ENCODE measurements at regions not wholly inside any gene's neighbourhood (a gene's known extent, or its start where the extent isn't known, plus 50 kb on each side); places are given as distances from the start of the nearest gene placed in this dataset.

DNA sequence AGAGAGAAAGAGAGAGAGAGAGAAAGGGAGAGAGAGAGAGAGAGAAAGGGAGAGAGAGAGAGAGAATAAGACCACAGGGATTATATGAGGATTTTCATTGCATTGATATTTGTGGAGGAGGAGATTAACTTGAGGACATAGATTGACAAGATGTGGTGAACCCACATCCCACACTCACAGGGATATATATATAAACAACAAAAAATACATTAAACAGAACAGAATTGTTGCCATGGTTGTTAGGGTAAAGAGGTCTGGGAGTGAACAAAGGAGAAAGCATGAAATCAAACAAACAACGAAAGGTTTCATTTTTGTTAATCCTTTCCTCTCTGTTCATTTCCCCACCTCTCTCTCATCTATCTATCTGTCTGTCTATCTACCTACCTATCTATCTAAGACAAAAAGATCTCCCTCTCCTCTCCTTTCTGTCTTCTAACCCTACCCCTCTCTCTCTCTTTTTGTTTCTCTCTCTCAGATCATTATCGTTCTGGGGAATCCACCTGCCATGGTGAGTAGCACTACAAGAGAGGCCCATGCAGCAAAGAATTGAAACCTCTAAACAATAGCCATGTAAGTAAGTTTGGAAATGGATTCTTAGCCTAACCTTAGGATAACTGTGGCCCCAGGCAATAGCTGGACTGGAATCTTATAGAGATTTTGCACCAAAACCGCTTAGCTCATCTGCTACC, 280.9 kb downstream of the RAP2B start:
- Histone ChIP-seq H3K36me3 (ENCODE audit: control insufficient read depth in 1 of 2, insufficient read depth in 2 of 2, low read length in 2 of 2) (no peaks in the 10 kb centered on the region), H4K91ac (ENCODE audit: low read depth, low read length) (no peak overlapping the region), H3K4me2 (ENCODE audit: low read length) (no peak overlapping the region), H2BK12ac (ENCODE audit: low read length) (no peak overlapping the region), H3K18ac (ENCODE audit: low read length) (no peak overlapping the region), H2AFZ (ENCODE audit: insufficient read depth, low read length, poor library complexity) (no peak overlapping the region), H2BK5ac (ENCODE audit: low read depth, low read length, poor library complexity) (no peak overlapping the region), H3K79me2 (ENCODE audit: control insufficient read depth, insufficient read depth, low read length, poor library complexity) (no peaks in the 10 kb centered on the region), H3K9ac (ENCODE audit: low read length) (no peak overlapping the region), H3K4me3 (ENCODE audit: low read depth, low read length) (no peak overlapping the region), H3K27me3 (ENCODE audit: insufficient read depth, low read length) (no peaks in the 10 kb centered on the region), H2AK5ac (ENCODE audit: low read length) (no peak overlapping the region), H3K79me1 (ENCODE audit: low read length) (no peaks in the 10 kb centered on the region), H3K27ac (ENCODE audit: low read depth, low read length) (no peak overlapping the region), H3K14ac (ENCODE audit: low read length) (no peak overlapping the region), H4K8ac (ENCODE audit: low read depth, low read length) (no peak overlapping the region), H2BK120ac (ENCODE audit: insufficient read depth, low read length, poor library complexity) (no peak overlapping the region), H3K9me3 (ENCODE audit: insufficient read depth, low read depth, low read length) (no peaks in the 10 kb centered on the region), H4K12ac (ENCODE audit: low read depth, low read length) (no peak overlapping the region), H3K4ac (ENCODE audit: low read depth, low read length) (no peak overlapping the region), H3K23ac (ENCODE audit: low read length) (no peak overlapping the region), H3K4me1 (ENCODE audit: control insufficient read depth in 1 of 2, insufficient read depth in 2 of 2, low read length in 2 of 2) (peaks cover 0 to 2% of the 10 kb centered on the region in 2 experiments)
- no CpG with 5 or more reads among the region's 3 CpGs for WGBS (ENCODE audit: extremely low coverage, insufficient coverage, insufficient read length)
- peak; percentile 3 to 33 for DNase-seq

DNA sequence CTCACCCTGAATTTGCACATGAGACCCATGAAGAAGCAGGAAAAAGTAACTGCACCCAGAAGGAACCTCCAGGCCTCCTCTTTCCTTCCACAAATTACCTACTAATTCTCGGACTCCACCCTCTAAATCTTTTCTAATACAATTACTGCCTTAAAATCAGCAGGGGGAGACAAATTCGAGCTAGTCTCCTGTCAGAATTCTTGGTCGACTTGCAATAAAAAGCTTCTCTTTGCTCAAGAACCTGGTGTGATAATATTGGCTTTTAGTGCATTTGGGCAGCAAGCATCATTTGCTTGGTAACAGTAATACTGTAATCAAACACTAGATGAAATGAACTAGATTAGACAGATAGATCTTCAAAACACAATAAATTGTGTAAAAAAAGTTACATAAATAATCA, 281.9 kb downstream of the RAP2B start:
- no CpG with 5 or more reads among the region's 3 CpGs for WGBS (ENCODE audit: extremely low coverage, insufficient coverage, insufficient read length)

DNA sequence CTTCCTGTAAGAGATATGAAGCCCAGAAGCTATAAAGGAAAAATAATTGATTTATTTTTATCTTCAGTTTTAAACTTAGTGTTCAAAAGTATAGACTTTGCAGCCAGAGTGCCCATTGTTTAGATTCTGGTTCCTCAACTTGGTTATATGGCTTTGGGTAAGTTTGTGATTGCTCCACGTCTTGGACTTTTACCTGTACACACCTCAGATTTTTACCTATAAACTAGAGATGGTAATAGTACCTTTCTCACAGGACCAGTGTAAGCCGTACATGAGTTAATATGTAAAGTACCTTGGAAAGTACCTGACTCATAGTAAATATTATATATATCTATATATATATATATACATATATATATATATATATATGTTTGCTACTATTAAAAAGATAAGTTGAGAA, 283.8 kb downstream of the RAP2B start:
- Histone ChIP-seq H2BK12ac (ENCODE audit: low read length) (no peak overlapping the region), H3K27me3 (ENCODE audit: insufficient read depth, low read length) (no peaks in the 10 kb centered on the region), H4K91ac (ENCODE audit: low read depth, low read length) (no peak overlapping the region), H4K8ac (ENCODE audit: low read depth, low read length) (no peak overlapping the region), H2BK5ac (ENCODE audit: low read depth, low read length, poor library complexity) (no peak overlapping the region), H4K12ac (ENCODE audit: low read depth, low read length) (no peak overlapping the region), H3K4me3 (ENCODE audit: low read depth, low read length) (no peak overlapping the region), H3K36me3 (ENCODE audit: control insufficient read depth in 1 of 2, insufficient read depth in 2 of 2, low read length in 2 of 2) (no peaks in the 10 kb centered on the region), H3K79me1 (ENCODE audit: low read length) (no peaks in the 10 kb centered on the region), H3K79me2 (ENCODE audit: control insufficient read depth, insufficient read depth, low read length, poor library complexity) (no peaks in the 10 kb centered on the region), H3K9me3 (ENCODE audit: insufficient read depth, low read depth, low read length) (no peaks in the 10 kb centered on the region), H3K23ac (ENCODE audit: low read length) (no peak overlapping the region), H3K18ac (ENCODE audit: low read length) (no peak overlapping the region), H3K27ac (ENCODE audit: low read depth, low read length) (no peak overlapping the region), H3K4ac (ENCODE audit: low read depth, low read length) (no peak overlapping the region), H3K9ac (ENCODE audit: low read length) (no peak overlapping the region), H2BK120ac (ENCODE audit: insufficient read depth, low read length, poor library complexity) (no peak overlapping the region), H2AFZ (ENCODE audit: insufficient read depth, low read length, poor library complexity) (no peak overlapping the region), H3K4me1 (ENCODE audit: control insufficient read depth in 1 of 2, insufficient read depth in 2 of 2, low read length in 2 of 2) (peaks cover 0 to 2% of the 10 kb centered on the region in 2 experiments), H3K4me2 (ENCODE audit: low read length) (no peak overlapping the region), H2AK5ac (ENCODE audit: low read length) (no peak overlapping the region), H3K14ac (ENCODE audit: low read length) (no peak overlapping the region)
- no peak for DNase-seq
- WGBS (ENCODE audit: extremely low coverage, insufficient coverage, insufficient read length): no CpG with 5 or more reads among the region's 2 CpGs

More for the DNA sequence above, 281.9 kb downstream of the RAP2B start:
- H3K9ac ChIP-seq (ENCODE audit: low read length): no peak overlapping the region
- no peak overlapping the region for H4K12ac ChIP-seq (ENCODE audit: low read depth, low read length)
- no peak overlapping the region for H3K4me3 ChIP-seq (ENCODE audit: low read depth, low read length)
- no peaks in the 10 kb centered on the region for H3K27me3 ChIP-seq (ENCODE audit: insufficient read depth, low read length)
- no peak overlapping the region for H2AFZ ChIP-seq (ENCODE audit: insufficient read depth, low read length, poor library complexity)
- no peak overlapping the region for H3K4me2 ChIP-seq (ENCODE audit: low read length)
- H2AK5ac ChIP-seq (ENCODE audit: low read length): no peak overlapping the region
- no peaks in the 10 kb centered on the region for H3K36me3 ChIP-seq (ENCODE audit: control insufficient read depth in 1 of 2, insufficient read depth in 2 of 2, low read length in 2 of 2)
- no peak overlapping the region for H3K18ac ChIP-seq (ENCODE audit: low read length)
- no peak overlapping the region for H4K91ac ChIP-seq (ENCODE audit: low read depth, low read length)
- no peak for DNase-seq
- no peak overlapping the region for H3K14ac ChIP-seq (ENCODE audit: low read length)
- no peak overlapping the region for H3K23ac ChIP-seq (ENCODE audit: low read length)
- H3K4me1 ChIP-seq (ENCODE audit: control insufficient read depth in 1 of 2, insufficient read depth in 2 of 2, low read length in 2 of 2): peaks cover 0 to 2% of the 10 kb centered on the region in 2 experiments
- no peak overlapping the region for H2BK12ac ChIP-seq (ENCODE audit: low read length)
- no peak overlapping the region for H3K4ac ChIP-seq (ENCODE audit: low read depth, low read length)
- H3K9me3 ChIP-seq (ENCODE audit: insufficient read depth, low read depth, low read length): no peaks in the 10 kb centered on the region
- H3K79me1 ChIP-seq (ENCODE audit: low read length): no peaks in the 10 kb centered on the region
- no peaks in the 10 kb centered on the region for H3K79me2 ChIP-seq (ENCODE audit: control insufficient read depth, insufficient read depth, low read length, poor library complexity)
- no peak overlapping the region for H3K27ac ChIP-seq (ENCODE audit: low read depth, low read length)
- no peak overlapping the region for H2BK5ac ChIP-seq (ENCODE audit: low read depth, low read length, poor library complexity)
- H4K8ac ChIP-seq (ENCODE audit: low read depth, low read length): no peak overlapping the region
- H2BK120ac ChIP-seq (ENCODE audit: insufficient read depth, low read length, poor library complexity): no peak overlapping the region

DNA sequence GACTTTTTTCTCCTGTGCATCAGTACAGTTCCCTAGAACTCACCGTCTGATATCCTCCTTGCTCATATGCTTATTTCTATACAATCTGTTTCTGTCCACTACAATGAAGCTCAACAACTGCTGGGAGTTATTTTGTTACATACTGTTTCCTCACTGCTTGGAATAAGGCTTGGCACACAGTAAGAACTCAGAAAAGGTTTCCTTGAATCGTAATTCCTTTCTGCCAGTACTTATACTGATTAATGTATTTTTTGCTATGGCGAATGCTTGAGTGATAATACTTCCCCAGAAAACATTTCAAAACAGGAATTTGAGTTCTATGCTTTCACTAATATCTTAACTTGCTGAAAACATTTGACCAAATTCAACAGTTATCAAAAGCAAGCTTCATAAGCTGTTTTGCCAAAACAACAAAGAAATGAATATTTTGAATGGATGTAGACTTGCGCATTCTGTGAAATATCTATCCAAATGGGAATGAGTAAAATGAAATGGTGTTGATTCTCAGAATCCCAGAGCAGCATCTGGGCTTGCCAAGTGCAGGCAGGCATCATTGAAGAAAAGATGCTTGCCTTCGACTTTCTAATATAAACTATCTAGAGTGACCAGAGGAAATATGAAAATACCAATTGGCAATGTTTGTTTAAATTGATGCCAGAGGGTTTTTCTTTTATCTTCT, 286.3 kb downstream of the RAP2B start:
- Histone ChIP-seq H3K27me3 (ENCODE audit: insufficient read depth, low read length) (no peaks in the 10 kb centered on the region), H3K9ac (ENCODE audit: low read length) (no peak overlapping the region), H2BK5ac (ENCODE audit: low read depth, low read length, poor library complexity) (no peak overlapping the region), H3K36me3 (ENCODE audit: control insufficient read depth in 1 of 2, insufficient read depth in 2 of 2, low read length in 2 of 2) (no peaks in the 10 kb centered on the region), H3K79me2 (ENCODE audit: control insufficient read depth, insufficient read depth, low read length, poor library complexity) (no peaks in the 10 kb centered on the region), H4K12ac (ENCODE audit: low read depth, low read length) (no peak overlapping the region), H3K27ac (ENCODE audit: low read depth, low read length) (no peak overlapping the region), H3K4me3 (ENCODE audit: low read depth, low read length) (no peak overlapping the region), H3K4ac (ENCODE audit: low read depth, low read length) (no peak overlapping the region), H3K4me2 (ENCODE audit: low read length) (no peak overlapping the region), H3K23ac (ENCODE audit: low read length) (no peak overlapping the region), H4K8ac (ENCODE audit: low read depth, low read length) (no peak overlapping the region), H2AFZ (ENCODE audit: insufficient read depth, low read length, poor library complexity) (no peak overlapping the region), H3K14ac (ENCODE audit: low read length) (no peak overlapping the region), H4K91ac (ENCODE audit: low read depth, low read length) (no peak overlapping the region), H2AK5ac (ENCODE audit: low read length) (no peak overlapping the region), H2BK12ac (ENCODE audit: low read length) (no peak overlapping the region), H2BK120ac (ENCODE audit: insufficient read depth, low read length, poor library complexity) (no peak overlapping the region), H3K9me3 (ENCODE audit: insufficient read depth, low read depth, low read length) (no peaks in the 10 kb centered on the region), H3K18ac (ENCODE audit: low read length) (no peak overlapping the region), H3K79me1 (ENCODE audit: low read length) (no peaks in the 10 kb centered on the region), H3K4me1 (ENCODE audit: control insufficient read depth in 1 of 2, insufficient read depth in 2 of 2, low read length in 2 of 2) (no peaks in the 10 kb centered on the region)
- DNase-seq: no peak
- WGBS (ENCODE audit: extremely low coverage, insufficient coverage, insufficient read length): no CpG with 5 or more reads among the region's 5 CpGs

Measured in trophoblast cell (in vitro differentiated cells and primary cell).